ENCODE measurements at regions not wholly inside any gene's neighbourhood (a gene's known extent, or its start where the extent isn't known, plus 50 kb on each side); places are given as distances from the start of the nearest gene placed in this dataset.
A peak's percentile ranks its signal among the peaks of the same experiment; 100 is the strongest.
"Not testable (repeated sequence)": the region's sequence is repeated elsewhere in the genome, so short reads cannot be mapped to it uniquely, and the experiment has no call there.

DNA sequence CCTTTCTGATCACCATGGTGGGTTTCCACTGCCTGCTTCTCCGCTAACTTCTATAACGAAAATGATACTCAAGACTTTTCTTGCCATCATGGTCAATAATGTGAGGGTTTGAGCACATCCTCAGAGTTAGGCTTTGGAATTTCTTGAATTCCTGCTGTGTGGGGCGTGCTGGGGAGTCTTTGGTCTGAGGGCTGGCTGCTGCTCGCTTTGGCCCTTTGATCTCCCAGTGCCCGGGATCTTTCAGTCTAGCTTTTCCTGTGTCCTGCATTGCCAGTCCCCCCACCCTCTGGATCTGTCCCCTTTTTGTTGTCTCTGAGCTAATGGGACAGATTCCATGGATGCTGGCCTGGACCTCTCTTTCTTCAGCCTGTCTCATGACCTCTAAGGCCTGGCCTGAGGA is 182.6 kb downstream of the NPIPA7 start:
- DNase-seq = not testable (repeated sequence)

DNA sequence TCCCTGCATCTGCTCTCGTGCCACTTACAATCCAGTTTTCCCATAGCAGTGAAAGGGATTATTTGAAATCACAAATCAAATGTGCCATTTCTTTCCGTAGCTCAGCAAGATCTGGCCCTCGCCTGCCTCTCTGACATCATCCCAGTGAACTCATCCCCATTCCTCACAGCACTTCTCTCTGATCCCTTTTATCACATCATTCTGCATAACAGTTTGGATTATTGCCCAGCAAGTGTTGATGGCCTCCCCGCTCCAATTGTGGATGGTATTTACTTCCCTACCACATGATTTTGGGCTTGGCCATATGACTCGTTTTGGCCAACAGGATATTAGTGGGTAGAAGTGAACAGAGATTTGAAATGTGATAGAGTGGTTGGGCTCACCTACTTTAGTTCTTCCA is 185.0 kb downstream of the NPIPA7 start:
- DNase-seq = not testable (repeated sequence)

DNA sequence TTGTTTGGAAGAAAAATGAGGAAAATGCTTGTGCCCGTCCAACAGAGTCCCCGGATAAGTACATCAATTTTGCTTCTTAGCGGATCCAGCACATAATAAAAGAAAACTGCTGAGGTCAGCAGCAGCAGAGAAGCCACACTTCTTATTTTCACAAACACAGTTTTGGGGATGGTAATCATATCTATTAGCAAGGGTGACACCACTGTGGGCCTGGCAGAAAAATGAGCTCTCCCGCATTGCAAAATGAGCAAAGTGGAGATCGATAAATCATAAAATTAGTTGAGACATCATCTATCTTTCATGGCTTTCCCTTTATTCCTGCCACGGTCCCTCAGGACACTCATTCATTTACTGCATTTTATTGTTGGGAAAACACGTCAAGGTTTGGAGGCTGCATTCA is 186.4 kb downstream of the NPIPA7 start:
- DNase-seq = not testable (repeated sequence)

DNA sequence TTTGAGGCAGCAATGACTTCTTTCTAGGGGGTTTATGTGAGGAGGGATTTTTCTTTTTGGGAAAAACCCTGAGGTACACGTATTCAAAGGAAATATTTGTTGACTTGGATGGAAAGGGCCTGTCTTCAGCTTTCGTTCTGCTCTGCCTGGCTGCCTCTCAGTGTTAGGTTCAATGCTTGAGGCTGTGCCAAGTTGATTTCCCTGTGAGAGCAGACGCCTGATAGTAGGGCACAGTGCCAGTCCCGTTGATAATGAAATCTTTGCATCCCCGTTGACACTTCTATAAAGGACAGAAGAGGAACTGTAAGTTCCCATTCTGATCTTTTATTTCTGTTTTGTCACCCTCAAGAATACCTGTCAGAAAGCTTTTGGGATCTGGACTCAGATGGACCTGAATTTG is 191.1 kb downstream of the NPIPA7 start:
- not testable (repeated sequence) for DNase-seq

DNA sequence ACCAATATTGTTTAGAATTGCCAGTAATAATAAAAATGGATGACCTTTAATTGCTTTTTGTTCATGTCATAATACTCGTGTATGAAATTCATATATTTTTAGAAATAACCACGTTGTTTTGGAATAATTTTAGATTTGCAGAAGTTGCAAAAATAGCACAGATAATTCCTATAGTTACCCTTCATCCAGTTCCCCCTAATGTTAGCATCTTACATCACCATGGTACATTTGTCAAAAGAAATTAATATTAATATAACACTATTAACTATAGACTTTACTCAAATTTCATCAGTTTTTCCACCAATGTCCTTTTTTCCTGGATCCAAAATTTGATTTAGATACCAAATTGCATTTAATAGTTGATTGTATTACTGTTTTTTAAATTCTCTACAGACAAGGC is 191.9 kb downstream of the NPIPA7 start:
- DNase-seq = not testable (repeated sequence)

- not testable (repeated sequence) for DNase-seq
Observed at GRCh38 chr16:16572130-16572774, 193.3 kb downstream of the NPIPA7 start.

GRCh38 chr16:16577062-16577461 is 198.1 kb downstream of the NPIPA7 start:
- DNase-seq = not testable (repeated sequence)

DNA sequence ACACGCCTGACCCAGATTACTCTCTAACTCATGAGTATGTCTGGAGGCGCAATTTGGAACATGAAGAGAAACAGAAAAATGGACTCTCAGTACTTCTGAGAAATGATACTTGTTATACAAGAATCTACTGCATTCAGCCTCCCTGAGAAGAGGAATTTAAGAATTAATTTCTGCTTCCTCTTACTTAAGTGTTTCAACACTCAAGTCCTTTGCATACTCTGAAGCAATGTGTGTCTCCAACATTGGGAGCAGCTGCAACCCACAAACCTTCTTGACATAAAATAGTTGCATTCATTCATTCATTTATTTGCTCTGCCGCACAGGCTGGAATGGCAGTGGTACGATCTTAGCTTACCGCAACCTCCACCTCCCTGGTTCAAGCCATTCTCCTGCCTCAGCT is 199.8 kb downstream of the NPIPA7 start:
- no peak for DNase-seq

DNA sequence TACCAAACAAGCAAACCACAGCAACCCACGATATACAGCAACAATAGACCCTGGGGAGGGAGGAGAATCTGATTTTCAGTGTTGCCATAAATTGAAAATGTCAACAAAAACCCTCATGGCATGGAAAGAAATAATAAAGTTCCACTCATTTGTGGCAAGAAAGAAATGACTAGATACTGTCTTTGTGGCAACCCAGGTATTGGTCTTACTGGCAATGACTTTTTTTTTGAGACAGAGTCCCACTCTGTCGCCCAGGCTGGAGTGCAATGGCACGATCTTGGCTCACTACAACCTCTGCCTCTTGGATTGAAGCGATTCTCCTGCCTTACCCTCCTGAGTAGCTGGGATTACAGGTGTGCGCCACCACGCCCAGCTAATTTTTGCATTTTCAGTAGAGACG is 204.0 kb downstream of the NPIPA7 start:
- DNase-seq = not testable (repeated sequence)

- DNase-seq = not testable (repeated sequence)
Observed at GRCh38 chr16:16586073-16586651, 207.2 kb downstream of the NPIPA7 start.

- DNase-seq = not testable (repeated sequence)
Observed at GRCh38 chr16:16586969-16587368, 208.0 kb downstream of the NPIPA7 start.

GRCh38 chr16:16588436-16588835 is 209.5 kb downstream of the NPIPA7 start:
- not testable (repeated sequence) for DNase-seq

GRCh38 chr16:16590654-16591318 is 211.8 kb downstream of the NPIPA7 start:
- not testable (repeated sequence) for DNase-seq

GRCh38 chr16:16593156-16593863 is 214.4 kb downstream of the NPIPA7 start:
- peak in 38 of 56 donors; percentile 0 to 65 (median 4) for DNase-seq

DNA sequence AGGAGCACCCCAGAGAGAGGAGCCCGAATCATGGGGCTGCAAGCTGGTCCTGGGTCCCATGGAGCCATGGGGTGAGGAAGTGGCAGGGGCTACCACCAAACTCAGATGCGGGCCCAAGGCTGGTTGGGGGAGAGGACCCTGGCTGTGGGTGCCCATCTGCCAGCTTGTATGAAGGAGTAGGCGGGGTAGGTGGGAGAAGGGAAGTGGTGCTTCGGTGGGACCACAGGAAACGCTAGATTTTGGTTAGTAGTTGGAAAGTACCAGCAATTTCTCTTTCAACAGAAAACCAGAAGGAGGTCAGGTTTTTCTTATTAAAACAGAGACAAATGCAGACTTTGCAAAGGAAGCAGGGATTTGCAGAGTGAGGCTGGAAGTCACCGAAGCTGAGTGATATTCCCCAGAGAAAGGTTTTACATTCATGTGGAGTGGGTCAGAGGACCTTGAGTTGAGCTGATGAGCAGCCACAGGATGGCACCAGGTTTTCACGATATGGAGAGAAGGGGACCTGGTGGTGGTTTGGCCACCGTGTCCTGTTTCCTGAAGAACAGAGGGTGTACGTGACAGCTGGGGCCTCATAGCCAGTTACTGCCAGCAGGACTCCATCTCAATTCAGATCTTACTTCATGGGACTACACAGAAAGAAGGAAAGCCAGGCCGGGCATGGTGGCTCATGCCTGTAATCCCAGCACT is 216.2 kb downstream of the NPIPA7 start:
- not testable (repeated sequence) for DNase-seq

DNA sequence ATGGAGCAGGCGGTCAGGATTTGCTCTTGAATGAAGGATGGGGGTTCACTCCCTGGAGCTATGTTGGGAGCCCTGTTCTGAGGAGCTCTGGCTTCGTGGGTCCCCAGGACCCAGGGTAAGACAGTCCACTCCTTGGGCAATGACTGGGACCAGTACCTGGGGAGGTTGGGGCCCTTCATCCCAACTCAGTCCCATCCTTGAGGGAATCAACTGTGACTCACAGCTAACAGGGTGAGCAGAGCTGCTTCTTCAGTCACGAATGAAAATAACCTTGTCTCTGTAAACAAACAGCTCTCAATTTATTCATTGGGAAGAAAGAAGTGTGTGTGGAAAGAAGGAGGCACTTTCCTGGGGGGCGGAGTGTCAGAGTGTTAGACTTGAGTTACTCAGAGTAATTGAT is 222.3 kb downstream of the NPIPA7 start:
- DNase-seq = not testable (repeated sequence)

- DNase-seq = not testable (repeated sequence)
Observed at GRCh38 chr16:16607401-16608082, 228.6 kb downstream of the NPIPA7 start.

- not testable (repeated sequence) for DNase-seq
Observed at GRCh38 chr16:16609627-16610026, 230.7 kb downstream of the NPIPA7 start.

DNA sequence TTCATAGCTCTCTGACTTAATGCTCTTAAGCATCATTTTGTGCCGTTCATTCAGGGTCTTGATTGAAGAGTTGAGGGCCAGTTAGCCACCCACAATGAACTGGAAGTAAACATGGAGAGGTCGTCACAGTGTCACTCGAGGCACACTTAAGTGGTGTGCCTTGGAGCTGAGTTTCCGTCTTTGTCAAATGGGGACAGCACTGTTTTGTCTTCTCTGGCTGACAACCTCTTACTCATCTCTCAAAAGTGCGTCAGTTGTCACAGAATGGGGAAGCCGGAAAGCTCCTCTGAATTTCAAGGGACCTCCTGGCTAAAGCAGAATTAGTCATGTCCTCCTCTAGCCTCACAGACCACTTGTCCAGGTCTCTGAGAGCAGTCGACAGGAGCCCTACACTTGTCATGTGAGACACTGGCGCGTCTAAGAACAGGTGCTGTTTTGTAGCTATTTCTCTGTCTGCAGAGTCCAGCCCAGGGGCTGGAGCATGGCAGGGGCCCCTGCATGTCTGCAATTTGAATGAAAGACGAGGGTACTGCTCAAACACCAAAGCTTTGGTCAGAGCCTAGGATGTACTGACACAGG is 231.5 kb downstream of the NPIPA7 start:
- DNase-seq = not testable (repeated sequence)

DNA sequence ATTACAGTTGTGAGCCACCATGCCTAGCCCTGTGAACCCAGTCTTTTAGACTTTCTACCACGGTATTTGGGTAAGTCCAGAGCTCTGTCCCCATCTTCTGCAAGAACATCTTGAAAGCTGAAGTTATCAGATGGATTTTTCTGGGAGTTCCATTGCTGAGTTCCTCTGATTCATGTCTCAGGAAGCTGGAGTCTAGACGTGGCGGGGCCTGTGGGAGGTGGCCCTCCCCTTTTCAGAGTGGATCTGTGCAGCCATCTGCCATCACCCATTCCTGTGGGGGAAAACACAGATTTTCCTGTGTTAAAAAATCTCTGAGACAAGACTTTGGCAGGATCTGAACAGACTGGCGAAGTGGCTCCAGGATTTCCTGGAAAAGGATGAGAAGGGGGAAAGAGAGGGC is 234.3 kb downstream of the NPIPA7 start:
- DNase-seq = not testable (repeated sequence)
